Liver (tissue), 8 donors: ENCODE measurements at regions not wholly inside any gene's neighbourhood (a gene's known extent, or its start where the extent isn't known, plus 50 kb on each side); places are given as distances from the start of the nearest gene placed in this dataset.

Experiments used
- DNase-seq: peaks from one replicate; pipeline ENCODE4 v3.0.0-alpha.2; 2017; ENCODE audit warnings: low spot score
- H3K27ac ChIP-seq, 2 donors: one replicate each; pipeline ENCODE4 v1.7.0; 2013; ENCODE audit warnings: inconsistent platforms in 2 of 2, low read length in 2 of 2, control low read depth in 1 of 2, low read depth in 1 of 2, mild to moderate bottlenecking in 1 of 2
- H3K27me3 ChIP-seq, 4 donors: one replicate each; pipeline versions ENCODE4 v1.6.1 to v1.7.0; 2013; ENCODE audit warnings: low read length in 3 of 4, inconsistent platforms in 1 of 4, mild to moderate bottlenecking in 1 of 4, moderate library complexity in 1 of 4; ENCODE audit not compliant: control insufficient read depth in 4 of 4, insufficient read depth in 4 of 4
- H3K36me3 ChIP-seq, 4 donors: one replicate each; pipeline versions ENCODE4 v1.6.1 to v1.7.0; 2013; ENCODE audit warnings: low read length in 3 of 4, mild to moderate bottlenecking in 3 of 4, low read depth in 1 of 4, moderate library complexity in 1 of 4; ENCODE audit not compliant: control insufficient read depth in 4 of 4, insufficient read depth in 3 of 4
- H3K4me1 ChIP-seq, 4 donors: one replicate each; pipeline versions ENCODE4 v1.6.1 to v1.7.0; 2013; ENCODE audit warnings: low read length in 3 of 4, mild to moderate bottlenecking in 3 of 4, moderate library complexity in 1 of 4; ENCODE audit not compliant: control insufficient read depth in 4 of 4, insufficient read depth in 4 of 4
- H3K4me3 ChIP-seq, 3 donors: one replicate each; pipeline versions ENCODE4 v1.6.1 to v1.7.0; 2013; ENCODE audit warnings: low read length in 3 of 3, control low read depth in 1 of 3, low read depth in 1 of 3, mild to moderate bottlenecking in 1 of 3
- H3K9ac ChIP-seq, 2 donors: one replicate each; pipeline ENCODE4 v1.7.0; 2013; ENCODE audit warnings: low read length in 2 of 2, mild to moderate bottlenecking in 2 of 2, moderate library complexity in 2 of 2, control low read depth in 1 of 2, low read depth in 1 of 2
- H3K9me3 ChIP-seq, 4 donors: one replicate each; pipeline versions ENCODE4 v1.6.1 to v1.7.0; 2013; ENCODE audit warnings: low read length in 3 of 4; ENCODE audit not compliant: control insufficient read depth in 4 of 4
- ATF3 ChIP-seq: IDR thresholded peaks from 2 replicates; pipeline ENCODE4 v1.6.1; 2016; ENCODE audit warnings: antibody characterized with exemption
- CTCF ChIP-seq: fragments of 150-350 bp; IDR thresholded peaks from 2 replicates; pipeline ENCODE4 v1.5.1; 2017; ENCODE audit warnings: improper control_type of control experiment, low read depth, low read length; ENCODE audit not compliant: missing input control
- EGR1 ChIP-seq, 2 donors: IDR thresholded peaks; 2 replicates each; pipeline ENCODE4 v1.6.1; 2016 to 2018; ENCODE audit warnings: antibody characterized with exemption in 2 of 2, low read depth in 2 of 2
- FOXA1 ChIP-seq: IDR thresholded peaks from 2 replicates; pipeline ENCODE4 v1.6.1; 2016; ENCODE audit warnings: antibody characterized with exemption
- GABPA ChIP-seq, 2 donors: IDR thresholded peaks in 1 of 2; conservative IDR thresholded peaks in 1 of 2; 2 replicates each; pipeline ENCODE4 v1.6.1; 2016; ENCODE audit warnings: antibody characterized with exemption in 2 of 2, mild to moderate bottlenecking in 1 of 2, moderate library complexity in 1 of 2
- HNF4A ChIP-seq, 2 donors: conservative IDR thresholded peaks; 2 replicates each; pipeline ENCODE4 v1.6.1; 2016; ENCODE audit warnings: antibody characterized with exemption in 2 of 2, mild to moderate bottlenecking in 2 of 2
- HNF4G ChIP-seq: IDR thresholded peaks from 2 replicates; pipeline ENCODE4 v1.6.1; 2016; ENCODE audit warnings: antibody characterized with exemption
- JUND ChIP-seq, 2 donors: IDR thresholded peaks; 2 replicates each; pipeline ENCODE4 v1.6.1; 2016; ENCODE audit warnings: antibody characterized with exemption in 2 of 2
- NR2F2 ChIP-seq: IDR thresholded peaks from 2 replicates; pipeline ENCODE4 v1.6.1; 2016; ENCODE audit warnings: antibody characterized with exemption
- REST ChIP-seq: IDR thresholded peaks from 2 replicates; pipeline ENCODE4 v1.6.1; 2016; ENCODE audit warnings: antibody characterized with exemption, mild to moderate bottlenecking
- SP1 ChIP-seq: IDR thresholded peaks from 2 replicates; pipeline ENCODE4 v1.6.1; 2018; ENCODE audit warnings: antibody characterized with exemption, mild to moderate bottlenecking
- TAF1 ChIP-seq: conservative IDR thresholded peaks from 2 replicates; pipeline ENCODE4 v1.6.1; 2016; ENCODE audit warnings: antibody characterized with exemption, mild to moderate bottlenecking
- YY1 ChIP-seq: IDR thresholded peaks from 2 replicates; pipeline ENCODE4 v1.6.1; 2016; ENCODE audit warnings: antibody characterized with exemption, mild to moderate bottlenecking
- ZBTB33 ChIP-seq: IDR thresholded peaks from 2 replicates; pipeline ENCODE4 v1.6.1; 2016; ENCODE audit warnings: antibody characterized with exemption
- WGBS: extraction: QIAGEN DNeasy Blood & Tissue Kit; methylation state at CpG from one replicate; pipeline ENCODE4 v1.1.7; 2013; 5-methylcytosine and 5-hydroxymethylcytosine counted together
- donor health status: healthy.
- donor health status: healthy.
- donor health status: healthy.
- donor health status: healthy.
- donor health status: healthy.

- TF ChIP-seq CTCF (no peak), HNF4G (no peak)
These were observed 142.7 kb downstream of the C5orf15 start (continued) for GRCh38 chr5:133825631-133826289.

- Histone ChIP-seq H3K4me1 (peaks cover 0 to 9% (median 4%) of the 10 kb centered on the region in 4 donors), H3K9ac (no peak overlapping the region), H3K36me3 (no peaks in the 10 kb centered on the region), H3K4me3 (no peak overlapping the region), H3K27ac (no peak overlapping the region), H3K9me3 (peaks cover 0 to 2% (median 0%) of the 10 kb centered on the region in 4 donors), H3K27me3 (no peaks in the 10 kb centered on the region)
- TF ChIP-seq TAF1 (no peak), YY1 (no peak), ZBTB33 (no peak), HNF4G (no peak), JUND (IDR thresholded peaks at IDR 0.05) (no peak), FOXA1 (no peak), ATF3 (no peak), EGR1 (IDR thresholded peaks at IDR 0.05; ENCODE audit: low read depth in 2 of 2) (no peak), NR2F2 (no peak), SP1 (no peak), GABPA (IDR thresholded peaks at IDR 0.05 in 1 of 2, conservative IDR thresholded peaks at IDR 0.05 in 1 of 2) (no peak), HNF4A (conservative IDR thresholded peaks at IDR 0.05) (no peak), REST (no peak)
- 64% methylated on average over 6 of the region's 6 CpGs for WGBS
- no peak for DNase-seq
These were observed 143.7 kb downstream of the C5orf15 start for GRCh38 chr5:133824661-133825254.
